ENCODE measurements at regions not wholly inside any gene's neighbourhood (a gene's known extent, or its start where the extent isn't known, plus 50 kb on each side); places are given as distances from the start of the nearest gene placed in this dataset.

DNA sequence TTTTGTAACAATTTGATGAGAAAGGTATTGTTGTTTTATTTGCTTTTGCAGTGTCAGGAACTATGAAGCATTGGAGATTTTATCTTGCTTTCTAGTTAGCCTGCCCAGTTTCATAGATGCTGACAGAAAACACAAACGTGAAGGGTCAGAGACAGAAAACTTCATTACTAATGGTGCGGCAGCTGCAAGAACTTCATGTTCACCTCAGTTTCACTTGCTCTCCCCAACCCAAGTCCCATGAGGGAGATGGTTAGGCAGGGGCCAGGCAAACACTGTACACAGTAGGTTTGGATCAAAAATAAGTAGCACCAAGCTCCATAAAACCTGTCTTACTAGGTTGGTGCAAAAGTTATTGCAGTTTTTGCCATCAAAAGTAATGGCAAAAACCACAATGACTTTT is 550.2 kb upstream of the MIR17HG start:
- H2BK15ac ChIP-seq (ENCODE audit: low read depth, low read length) = no peak overlapping the region
- H3K27me3 ChIP-seq (ENCODE audit: control insufficient read depth, insufficient read depth, low read length) = no peaks in the 10 kb centered on the region
- no peak for DNase-seq
- no peak overlapping the region for H2BK120ac ChIP-seq (ENCODE audit: low read depth, low read length)
- no peak overlapping the region for H3K14ac ChIP-seq (replicated peaks; ENCODE audit: low read depth, low read length)
- H3K27ac ChIP-seq (ENCODE audit: insufficient read depth, low read length) = no peak overlapping the region
- H2BK20ac ChIP-seq (ENCODE audit: low read depth, low read length) = no peak overlapping the region
- H3K9me3 ChIP-seq (ENCODE audit: control insufficient read depth, insufficient read depth, low read length) = no peaks in the 10 kb centered on the region; the same call in 1 of the 2 replicates
- ATAC-seq (ENCODE audit: low read depth) = no peak
- no peak overlapping the region for H3K9ac ChIP-seq (ENCODE audit: low read depth, low read length)
- no CpG with 5 or more reads among the region's 2 CpGs for whole genome bisulfite sequencing, 2 experiments (ENCODE audit: extremely low coverage in 2 of 2, insufficient read length in 1 of 2)
- H3K4me3 ChIP-seq (ENCODE audit: insufficient read depth, low read depth, low read length) = no peak overlapping the region
- H3K4me2 ChIP-seq (ENCODE audit: low read depth, low read length) = no peak overlapping the region
- TF ChIP-seq RCOR1 (IDR thresholded peaks at IDR 0.05; ENCODE audit: insufficient replicate concordance, low read length) (no peak), RFX5 (IDR thresholded peaks at IDR 0.05; ENCODE audit: low read depth, low read length) (no peak), MXI1 (IDR thresholded peaks at IDR 0.05; ENCODE audit: borderline replicate concordance, low read depth, low read length) (no peak), NFE2L2 (IDR thresholded peaks at IDR 0.05; ENCODE audit: low read depth, low read length) (no peak), MAZ (IDR thresholded peaks at IDR 0.05; ENCODE audit: borderline replicate concordance, low read depth, low read length) (no peak), CHD1 (IDR thresholded peaks at IDR 0.05; ENCODE audit: low read depth, low read length) (no peak), CEBPB (IDR thresholded peaks at IDR 0.05; ENCODE audit: low read depth, low read length) (no peak), MAFK (IDR thresholded peaks at IDR 0.05; ENCODE audit: low read depth, low read length) (no peak), FOS (IDR thresholded peaks at IDR 0.05; ENCODE audit: low read depth, low read length) (no peak), BHLHE40 (IDR thresholded peaks at IDR 0.05; ENCODE audit: low read depth, low read length) (no peak), POLR2A (IDR thresholded peaks at IDR 0.05; ENCODE audit: low read depth, low read length) (no peak), RAD21 (IDR thresholded peaks at IDR 0.05; ENCODE audit: low read length) (no peak), SMC3 (IDR thresholded peaks at IDR 0.05; ENCODE audit: low read depth, low read length) (no peak)
- TF ChIP-seq, protein P1, sequence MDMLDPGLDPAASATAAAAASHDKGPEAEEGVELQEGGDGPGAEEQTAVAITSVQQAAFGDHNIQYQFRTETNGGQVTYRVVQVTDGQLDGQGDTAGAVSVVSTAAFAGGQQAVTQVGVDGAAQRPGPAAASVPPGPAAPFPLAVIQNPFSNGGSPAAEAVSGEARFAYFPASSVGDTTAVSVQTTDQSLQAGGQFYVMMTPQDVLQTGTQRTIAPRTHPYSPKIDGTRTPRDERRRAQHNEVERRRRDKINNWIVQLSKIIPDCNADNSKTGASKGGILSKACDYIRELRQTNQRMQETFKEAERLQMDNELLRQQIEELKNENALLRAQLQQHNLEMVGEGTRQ (IDR thresholded peaks at IDR 0.05; ENCODE audit: low read depth, low read length) = no peak
- TF ChIP-seq, protein P2, sequence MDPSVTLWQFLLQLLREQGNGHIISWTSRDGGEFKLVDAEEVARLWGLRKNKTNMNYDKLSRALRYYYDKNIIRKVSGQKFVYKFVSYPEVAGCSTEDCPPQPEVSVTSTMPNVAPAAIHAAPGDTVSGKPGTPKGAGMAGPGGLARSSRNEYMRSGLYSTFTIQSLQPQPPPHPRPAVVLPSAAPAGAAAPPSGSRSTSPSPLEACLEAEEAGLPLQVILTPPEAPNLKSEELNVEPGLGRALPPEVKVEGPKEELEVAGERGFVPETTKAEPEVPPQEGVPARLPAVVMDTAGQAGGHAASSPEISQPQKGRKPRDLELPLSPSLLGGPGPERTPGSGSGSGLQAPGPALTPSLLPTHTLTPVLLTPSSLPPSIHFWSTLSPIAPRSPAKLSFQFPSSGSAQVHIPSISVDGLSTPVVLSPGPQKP (IDR thresholded peaks at IDR 0.05; ENCODE audit: borderline replicate concordance, low read depth, low read length) = no peak
- TF ChIP-seq, protein P3, sequence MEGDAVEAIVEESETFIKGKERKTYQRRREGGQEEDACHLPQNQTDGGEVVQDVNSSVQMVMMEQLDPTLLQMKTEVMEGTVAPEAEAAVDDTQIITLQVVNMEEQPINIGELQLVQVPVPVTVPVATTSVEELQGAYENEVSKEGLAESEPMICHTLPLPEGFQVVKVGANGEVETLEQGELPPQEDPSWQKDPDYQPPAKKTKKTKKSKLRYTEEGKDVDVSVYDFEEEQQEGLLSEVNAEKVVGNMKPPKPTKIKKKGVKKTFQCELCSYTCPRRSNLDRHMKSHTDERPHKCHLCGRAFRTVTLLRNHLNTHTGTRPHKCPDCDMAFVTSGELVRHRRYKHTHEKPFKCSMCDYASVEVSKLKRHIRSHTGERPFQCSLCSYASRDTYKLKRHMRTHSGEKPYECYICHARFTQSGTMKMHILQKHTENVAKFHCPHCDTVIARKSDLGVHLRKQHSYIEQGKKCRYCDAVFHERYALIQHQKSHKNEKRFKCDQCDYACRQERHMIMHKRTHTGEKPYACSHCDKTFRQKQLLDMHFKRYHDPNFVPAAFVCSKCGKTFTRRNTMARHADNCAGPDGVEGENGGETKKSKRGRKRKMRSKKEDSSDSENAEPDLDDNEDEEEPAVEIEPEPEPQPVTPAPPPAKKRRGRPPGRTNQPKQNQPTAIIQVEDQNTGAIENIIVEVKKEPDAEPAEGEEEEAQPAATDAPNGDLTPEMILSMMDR (conservative IDR thresholded peaks at IDR 0.05; ENCODE audit: low read depth, low read length) = no peak
- BruUV-seq (replicated peaks) = no TSS peak
- no peak overlapping the region for H2AK5ac ChIP-seq (ENCODE audit: low read depth, low read length)
- no peak overlapping the region for H3K18ac ChIP-seq (ENCODE audit: low read depth, low read length)
- ChIA-PET CTCF (no interaction called here), POLR2A (ENCODE audit: unreplicated experiment) (no interaction called here)
- no peak overlapping the region for H4K5ac ChIP-seq (ENCODE audit: low read depth, low read length)
- no peak overlapping the region for H3K23ac ChIP-seq (ENCODE audit: low read depth, low read length)
- no peaks in the 10 kb centered on the region for H3K4me1 ChIP-seq (ENCODE audit: control insufficient read depth, insufficient read depth, low read length)
- intact Hi-C loops (cut with micrococcal nuclease) = no loop called here
- in situ Hi-C loops (cut with MboI; ENCODE audit: low sequenced_read_pairs) = no loop called here
- no peaks in the 10 kb centered on the region for H3K9me1 ChIP-seq (ENCODE audit: insufficient read depth, low read length)
- H4K20me1 ChIP-seq (ENCODE audit: insufficient read depth, low read length) = no peaks in the 10 kb centered on the region
- no peak overlapping the region for H2BK5ac ChIP-seq (ENCODE audit: low read depth, low read length, poor library complexity, severe bottlenecking)
- no peak overlapping the region for H2AK9ac ChIP-seq (replicated peaks; ENCODE audit: low read depth, low read length, poor library complexity)
- no peak overlapping the region for H4K8ac ChIP-seq (ENCODE audit: low read depth in 2 of 2, low read length in 2 of 2)
- H2AFZ ChIP-seq (replicated peaks; ENCODE audit: low read length, poor library complexity) = no peak overlapping the region
- no peak overlapping the region for H3K4ac ChIP-seq (ENCODE audit: low read depth, low read length)
- H3K36me3 ChIP-seq (ENCODE audit: control insufficient read depth, insufficient read depth, low read length) = no peaks in the 10 kb centered on the region
- H3K79me1 ChIP-seq (ENCODE audit: low read depth in 1 of 2, low read length in 2 of 2) = no peaks in the 10 kb centered on the region
- H4K91ac ChIP-seq (ENCODE audit: insufficient read depth, low read depth, low read length) = no peak overlapping the region
- H3K56ac ChIP-seq (ENCODE audit: extremely low read depth, insufficient read depth, low read length) = no peak overlapping the region
- dilution Hi-C loops (cut with HindIII; ENCODE audit: low sequenced_read_pairs, unreplicated experiment) = no loop called here

Data from IMR-90 (cell line).